Umbilical cord (tissue), 1 donor: ENCODE measurements at regions not wholly inside any gene's neighbourhood (a gene's known extent, or its start where the extent isn't known, plus 50 kb on each side); places are given as distances from the start of the nearest gene placed in this dataset.

Experiments
- DNase-seq: peaks from one replicate; pipeline ENCODE4 v3.0.0-alpha.2; 2015; ENCODE audit warnings: low spot score

- no peak for DNase-seq
These were observed 93.0 kb downstream of the MTPAP start for GRCh38 chr10:30256084-30256483.

- no peak for DNase-seq
These were observed 94.2 kb downstream of the MTPAP start for GRCh38 chr10:30254926-30255325.

GRCh38 chr10:30248728-30249127, 100.3 kb downstream of the MTPAP start:
- no peak for DNase-seq

- no peak for DNase-seq
These were observed 101.4 kb downstream of the MTPAP start for GRCh38 chr10:30247704-30248103.

GRCh38 chr10:30241422-30242110, 107.5 kb downstream of the MTPAP start:
- no peak for DNase-seq

GRCh38 chr10:30238836-30239235, 110.2 kb downstream of the MTPAP start:
- no peak for DNase-seq

- peak; percentile 92 for DNase-seq
These were observed 115.7 kb downstream of the MTPAP start for GRCh38 chr10:30233186-30233959.

GRCh38 chr10:30231709-30232108, 117.4 kb downstream of the MTPAP start:
- DNase-seq: no peak

- peak; percentile 51 for DNase-seq
These were observed 117.9 kb downstream of the MTPAP start for GRCh38 chr10:30231071-30231652.

- no peak for DNase-seq
These were observed 119.5 kb downstream of the MTPAP start for GRCh38 chr10:30229536-30229935.

- no peak for DNase-seq
These were observed 120.6 kb downstream of the MTPAP start for GRCh38 chr10:30228417-30229036.

- DNase-seq: no peak
These were observed 121.6 kb downstream of the MTPAP start for GRCh38 chr10:30227481-30227880.

- peak; percentile 38 for DNase-seq
These were observed 128.9 kb downstream of the MTPAP start for GRCh38 chr10:30219971-30220751.

GRCh38 chr10:30216821-30217220, 132.3 kb downstream of the MTPAP start:
- DNase-seq: no peak

- peak; percentile 13 for DNase-seq
These were observed 133.5 kb downstream of the MTPAP start for GRCh38 chr10:30215623-30216022.

- no peak for DNase-seq
These were observed 133.9 kb downstream of the MTPAP start for GRCh38 chr10:30215141-30215540.

GRCh38 chr10:30210296-30210695, 138.8 kb downstream of the MTPAP start:
- no peak for DNase-seq

- DNase-seq: peak; percentile 23
These were observed 140.7 kb downstream of the MTPAP start for GRCh38 chr10:30208330-30208729.

GRCh38 chr10:30207485-30208052, 141.5 kb downstream of the MTPAP start:
- no peak for DNase-seq

- DNase-seq: no peak
These were observed 140.6 kb upstream of the JCAD start for GRCh38 chr10:30200017-30200415.

- DNase-seq: no peak
These were observed 140.1 kb upstream of the JCAD start for GRCh38 chr10:30199376-30200016.
